Neural cell (in vitro differentiated cells): ENCODE measurements at regions not wholly inside any gene's neighbourhood (a gene's known extent, or its start where the extent isn't known, plus 50 kb on each side); places are given as distances from the start of the nearest gene placed in this dataset.
"Not testable (repeated sequence)": the region's sequence is repeated elsewhere in the genome, so short reads cannot be mapped to it uniquely, and the experiment has no call there.

Experiments used
- H2AFZ ChIP-seq: fragments of 200-600, 300-800 bp; sonication (generic), shearing (Covaris generic); 2 replicates; pipeline ENCODE4 v1.6.0; 2014; ENCODE audit warnings: low read depth, mild to moderate bottlenecking, antibody characterized with exemption, low read length, moderate library complexity
- H3F3A ChIP-seq: fragments of 200-600 bp; shearing (Covaris generic); 2 replicates; pipeline ENCODE4 v1.6.1; 2016; ENCODE audit warnings: mild to moderate bottlenecking, moderate library complexity, mixed read lengths, antibody characterized with exemption, low read length; ENCODE audit not compliant: insufficient read depth, poor library complexity, severe bottlenecking
- H3K27ac ChIP-seq: fragments of 200-600, 300-800 bp; sonication (generic), shearing (Covaris generic); 2 replicates; pipeline ENCODE4 v1.5.1; 2014; ENCODE audit warnings: mild to moderate bottlenecking, low read length, moderate library complexity
- H3K27me3 ChIP-seq: fragments of 300-800, 200-600 bp; sonication (generic), shearing (Covaris generic); 2 replicates; pipeline ENCODE4 v1.6.0; 2014; ENCODE audit warnings: mild to moderate bottlenecking, low read depth, low read length, moderate library complexity; ENCODE audit not compliant: insufficient read depth
- H3K36me3 ChIP-seq: fragments of 300-800, 200-600 bp; sonication (generic), shearing (Covaris generic); 2 replicates; pipeline ENCODE4 v1.5.1; 2014; ENCODE audit warnings: mild to moderate bottlenecking, antibody characterized with exemption, low read length, moderate library complexity; ENCODE audit not compliant: insufficient read depth
- H3K4me2 ChIP-seq: fragments of 300-800, 200-600 bp; sonication (generic), shearing (Covaris generic); 2 replicates; pipeline ENCODE4 v1.6.0; 2014; ENCODE audit warnings: mild to moderate bottlenecking, low read length
- H3K4me3 ChIP-seq: fragments of 300-800, 200-600 bp; sonication (generic), shearing (Covaris generic); 2 replicates; pipeline ENCODE4 v1.5.1; 2014; ENCODE audit warnings: mild to moderate bottlenecking, low read length, moderate library complexity
- H3K79me2 ChIP-seq: fragments of 200-600 bp; shearing (Covaris generic); replicated peaks from 2 replicates; pipeline ENCODE4 v1.6.0; 2014; ENCODE audit warnings: mild to moderate bottlenecking, low read length, moderate library complexity; ENCODE audit not compliant: insufficient read depth
- H3K9ac ChIP-seq: fragments of 300-800, 200-600 bp; sonication (generic), shearing (Covaris generic); 2 replicates; pipeline ENCODE4 v1.6.1; 2016; ENCODE audit warnings: mild to moderate bottlenecking, low read length, mixed read lengths
- H3K9me2 ChIP-seq: fragments of 200-600 bp; shearing (Covaris generic); 2 replicates; pipeline ENCODE4 v1.6.1; 2016; ENCODE audit warnings: mild to moderate bottlenecking, low read length, mixed read lengths; ENCODE audit not compliant: insufficient read depth
- H3K9me3 ChIP-seq: fragments of 200-600, 300-800 bp; sonication (generic), shearing (Covaris generic); 2 replicates; pipeline ENCODE4 v1.6.1; 2016; ENCODE audit warnings: mild to moderate bottlenecking, mixed run types, low read length, moderate library complexity, mixed read lengths
- H4K20me1 ChIP-seq: fragments of 200-600 bp; shearing (Covaris generic); 2 replicates; pipeline ENCODE4 v1.6.1; 2016; ENCODE audit warnings: mild to moderate bottlenecking, mixed run types; ENCODE audit not compliant: insufficient read depth
- CTCF ChIP-seq: fragments of 450-650 bp; IDR thresholded peaks from 2 replicates; pipeline ENCODE4 v1.5.1; 2014; ENCODE audit warnings: antibody characterized with exemption, mild to moderate bottlenecking, moderate library complexity; ENCODE audit not compliant: poor library complexity, severe bottlenecking
- EP300 ChIP-seq: fragments of 450-650 bp; conservative IDR thresholded peaks from 2 replicates; pipeline ENCODE4 v1.6.1; 2014; ENCODE audit warnings: antibody characterized with exemption, mild to moderate bottlenecking, moderate library complexity; ENCODE audit not compliant: poor library complexity, severe bottlenecking
- EZH2 ChIP-seq: fragments of 200-600, 300-800 bp; shearing (Covaris generic), sonication (generic); IDR thresholded peaks from 2 replicates; pipeline ENCODE4 v1.6.1; 2014; ENCODE audit warnings: antibody characterized with exemption, low read length, borderline replicate concordance, mild to moderate bottlenecking; ENCODE audit not compliant: insufficient read depth, poor library complexity, severe bottlenecking
- MXI1 ChIP-seq: fragments of 450-650 bp; conservative IDR thresholded peaks from 2 replicates; pipeline ENCODE4 v1.6.1; 2014; ENCODE audit warnings: antibody characterized with exemption, mild to moderate bottlenecking; ENCODE audit not compliant: poor library complexity, severe bottlenecking
- POLR2AphosphoS5 ChIP-seq: IDR thresholded peaks from 2 replicates; pipeline ENCODE4 v1.6.1; 2012
- RAD21 ChIP-seq: fragments of 450-650 bp; conservative IDR thresholded peaks from 2 replicates; pipeline ENCODE4 v1.6.1; 2014; ENCODE audit warnings: antibody characterized with exemption, mild to moderate bottlenecking, moderate library complexity
- REST ChIP-seq: IDR thresholded peaks from 2 replicates; pipeline ENCODE4 v1.6.1; 2012; ENCODE audit warnings: borderline replicate concordance
- SMC3 ChIP-seq: fragments of 450-650 bp; conservative IDR thresholded peaks from 2 replicates; pipeline ENCODE4 v1.6.1; 2014; ENCODE audit warnings: antibody characterized with exemption, mild to moderate bottlenecking, moderate library complexity; ENCODE audit not compliant: poor library complexity
- TAF1 ChIP-seq: IDR thresholded peaks from 2 replicates; pipeline ENCODE4 v1.6.1; 2012; ENCODE audit warnings: low read depth

GRCh38 chr11:110347660-110348059 is 51.2 kb upstream of the RDX start:
- Histone ChIP-seq H3K4me2 (no peak overlapping the region), H3K36me3 (no peaks in the 10 kb centered on the region), H3F3A (no peaks in the 10 kb centered on the region), H3K27me3 (no peaks in the 10 kb centered on the region), H3K4me3 (no peak overlapping the region), H3K79me2 (no peaks in the 10 kb centered on the region), H4K20me1 (no peaks in the 10 kb centered on the region), H3K9me2 (no peaks in the 10 kb centered on the region), H3K27ac (no peak overlapping the region), H3K9ac (no peak overlapping the region), H2AFZ (no peak overlapping the region), H3K9me3 (no peaks in the 10 kb centered on the region)
- TF ChIP-seq SMC3: no peak
- TF ChIP-seq TAF1: no peak
- TF ChIP-seq POLR2AphosphoS5: no peak
- TF ChIP-seq MXI1: no peak
- no peak for TF ChIP-seq REST
- TF ChIP-seq CTCF: no peak
- no peak for TF ChIP-seq EZH2
- TF ChIP-seq RAD21: no peak
- TF ChIP-seq EP300: no peak

- Histone ChIP-seq H2AFZ (no peak overlapping the region), H3F3A (no peaks in the 10 kb centered on the region), H3K27me3 (no peaks in the 10 kb centered on the region), H3K4me2 (no peak overlapping the region), H3K9ac (no peak overlapping the region), H4K20me1 (no peaks in the 10 kb centered on the region), H3K4me3 (no peak overlapping the region), H3K79me2 (no peaks in the 10 kb centered on the region), H3K9me2 (no peaks in the 10 kb centered on the region), H3K9me3 (no peaks in the 10 kb centered on the region), H3K27ac (no peak overlapping the region), H3K36me3 (no peaks in the 10 kb centered on the region)
- no peak for TF ChIP-seq MXI1
- no peak for TF ChIP-seq SMC3
- no peak for TF ChIP-seq RAD21
- TF ChIP-seq EZH2: no peak
- no peak for TF ChIP-seq POLR2AphosphoS5
- no peak for TF ChIP-seq REST
- no peak for TF ChIP-seq CTCF
- TF ChIP-seq EP300: no peak
- TF ChIP-seq TAF1: no peak
Observed at GRCh38 chr11:110349138-110349996, 53.0 kb upstream of the RDX start.

GRCh38 chr11:110349997-110350383 is 53.6 kb upstream of the RDX start:
- H2AFZ ChIP-seq, H3K79me2 ChIP-seq, H3K27me3 ChIP-seq, H3K36me3 ChIP-seq, H3K9ac ChIP-seq, H3K27ac ChIP-seq, H3K9me2 ChIP-seq, H3K9me3 ChIP-seq, H3K4me2 ChIP-seq, H3F3A ChIP-seq, H3K4me3 ChIP-seq, H4K20me1 ChIP-seq: not testable (repeated sequence)
